ENCODE measurements at regions not wholly inside any gene's neighbourhood (a gene's known extent, or its start where the extent isn't known, plus 50 kb on each side); places are given as distances from the start of the nearest gene placed in this dataset.

DNA sequence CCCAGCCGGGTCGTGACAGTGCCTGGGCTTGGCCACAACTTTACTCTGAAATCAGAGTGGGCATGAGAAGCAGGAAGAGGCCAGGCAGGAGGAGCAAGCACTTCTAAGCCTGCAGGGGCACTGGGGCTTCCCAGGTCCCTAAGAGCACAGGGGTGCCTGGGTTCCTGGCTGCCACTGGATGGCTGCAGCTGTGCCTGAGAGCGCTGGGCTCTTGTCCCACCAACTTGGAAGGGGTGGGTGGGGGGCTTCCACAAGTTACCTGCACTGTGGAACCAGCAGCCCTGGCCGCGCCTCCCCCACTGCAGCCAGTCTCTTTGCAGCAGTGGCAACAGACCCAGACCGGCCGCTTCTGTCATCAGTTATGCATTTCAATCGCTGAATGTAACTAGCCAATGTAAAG lies 434.7 kb upstream of the GRM3 start:
- Histone ChIP-seq H2AK5ac (ENCODE audit: low read depth, low read length) (no peak overlapping the region), H3K23ac (ENCODE audit: insufficient read length) (no peak overlapping the region), H3K79me1 (ENCODE audit: low read depth, low read length) (no peaks in the 10 kb centered on the region), H3K14ac (ENCODE audit: insufficient read length) (no peak overlapping the region), H4K8ac (ENCODE audit: extremely low read depth, insufficient read depth, low read length) (no peak overlapping the region), H3K36me3 (ENCODE audit: control insufficient read depth in 2 of 4, insufficient read depth in 4 of 4, low read length in 3 of 4) (no peaks in the 10 kb centered on the region), H3K4me1 (replicated peaks in 1 of 4; ENCODE audit: control insufficient read depth in 3 of 4, insufficient read depth in 4 of 4, low read length in 3 of 4) (no peaks in the 10 kb centered on the region), H2AFZ (ENCODE audit: low read length) (no peak overlapping the region), H2BK120ac (replicated peaks; ENCODE audit: low read depth, low read length) (no peak overlapping the region), H3K27me3 (replicated peaks in 1 of 4; ENCODE audit: control insufficient read depth in 3 of 4, extremely low read depth in 1 of 4, insufficient read depth in 3 of 4, low read length in 3 of 4) (no peaks in the 10 kb centered on the region), H3K9me3 (ENCODE audit: insufficient read depth in 2 of 2, low read depth in 1 of 2, low read length in 1 of 2) (no peaks in the 10 kb centered on the region; a peak in 1 of 4 replicates), H3K9ac (replicated peaks in 1 of 4; ENCODE audit: extremely low read depth in 1 of 4, low read depth in 3 of 4, low read length in 3 of 4) (no peak overlapping the region), H4K91ac (replicated peaks; ENCODE audit: insufficient read length, low read length) (no peak overlapping the region), H3K4me3 (ENCODE audit: extremely low read depth in 1 of 4, insufficient read depth in 2 of 4, low read depth in 3 of 4, low read length in 4 of 4) (no peak overlapping the region), H3K27ac (ENCODE audit: low read depth, low read length) (no peak overlapping the region), H3K23me2 (ENCODE audit: low read depth, low read length) (no peaks in the 10 kb centered on the region), H2BK5ac (ENCODE audit: low read depth, low read length) (no peak overlapping the region), H3K4ac (replicated peaks; ENCODE audit: insufficient read length, low read depth, low read length) (no peak overlapping the region), H3K4me2 (ENCODE audit: insufficient read depth in 1 of 2, low read depth in 2 of 2, low read length in 2 of 2) (no peak overlapping the region), H4K5ac (ENCODE audit: insufficient read length, low read depth, low read length) (no peak overlapping the region), H2BK12ac (ENCODE audit: low read depth, low read length) (no peak overlapping the region), H3K18ac (ENCODE audit: extremely low read depth, low read length) (no peak overlapping the region), H3K79me2 (ENCODE audit: control insufficient read depth in 1 of 2, insufficient read depth in 2 of 2, low read length in 2 of 2) (no peaks in the 10 kb centered on the region), H3K56ac (replicated peaks; ENCODE audit: insufficient read length, low read depth, low read length) (no peak overlapping the region), H2BK20ac (ENCODE audit: low read length) (no peak overlapping the region), H2BK15ac (ENCODE audit: low read length) (no peak overlapping the region), H4K20me1 (replicated peaks in 1 of 2; ENCODE audit: control insufficient read depth in 1 of 2, insufficient read depth in 2 of 2, low read length in 2 of 2) (no peaks in the 10 kb centered on the region)
- FAIRE-seq, result no peak
- ChIA-PET CTCF (ENCODE audit: partially characterized antibody) (no interaction called here), POLR2A (ENCODE audit: partially characterized antibody) (no interaction called here)
- TF ChIP-seq SAP30 (IDR thresholded peaks at IDR 0.05; ENCODE audit: insufficient read depth, insufficient replicate concordance, low read length) (no peak), ZNF274 (IDR thresholded peaks at IDR 0.05; ENCODE audit: borderline replicate concordance, extremely low read depth, low read length) (no peak), KDM4A (IDR thresholded peaks at IDR 0.05; ENCODE audit: low read depth, low read length, severe bottlenecking) (no peak), MAFK (IDR thresholded peaks at IDR 0.05; ENCODE audit: low read depth, low read length) (no peak)
- TF ChIP-seq, protein P1, sequence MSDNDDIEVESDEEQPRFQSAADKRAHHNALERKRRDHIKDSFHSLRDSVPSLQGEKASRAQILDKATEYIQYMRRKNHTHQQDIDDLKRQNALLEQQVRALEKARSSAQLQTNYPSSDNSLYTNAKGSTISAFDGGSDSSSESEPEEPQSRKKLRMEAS (IDR thresholded peaks at IDR 0.05), result no peak
- 94% methylated on average over 8 of the region's 8 CpGs; no CpG with 5 or more reads in 1 of the 2 experiments for WGBS, 2 experiments (ENCODE audit: extremely low coverage in 1 of 2, insufficient coverage in 1 of 2, insufficient read length in 1 of 2, insufficient replicate concordance in 2 of 2, low coverage in 1 of 2, low lambda C conversion rate in 2 of 2, missing lambda C conversion rate in 1 of 2)
- no peak for DNase-seq (ENCODE audit: low read depth in 1 of 2, low spot score in 2 of 2)

Data from H1 (cell line).